SW 1271 (cell line): ENCODE measurements at regions not wholly inside any gene's neighbourhood (a gene's known extent, or its start where the extent isn't known, plus 50 kb on each side); places are given as distances from the start of the nearest gene placed in this dataset.
"Not testable (repeated sequence)": the region's sequence is repeated elsewhere in the genome, so short reads cannot be mapped to it uniquely, and the experiment has no call there.

ENCODE experiments used
- DNase-seq, 2 experiments: peaks; one replicate each; lab custom pipeline; 2025; lab: John Stamatoyannopoulos, UW

DNA sequence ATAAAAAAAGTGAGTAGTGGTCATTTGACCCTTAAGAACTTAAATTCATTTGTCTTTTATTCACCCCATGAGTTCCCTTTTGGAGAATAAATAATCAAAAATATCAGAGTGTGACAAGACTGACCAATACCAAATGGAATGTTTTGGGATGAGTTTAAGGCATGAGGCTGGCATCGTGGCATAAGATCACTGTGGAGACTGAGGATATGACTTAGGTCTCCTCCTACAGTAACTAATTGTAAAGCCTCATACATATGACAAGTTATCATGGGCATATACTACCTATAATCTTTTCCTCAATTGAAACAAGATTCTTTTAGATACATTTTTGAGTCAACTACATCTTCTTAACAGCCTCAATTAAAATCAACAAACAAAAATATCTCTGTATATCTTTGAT is 782.0 kb downstream of the SLITRK1 start:
- DNase-seq: no peak

DNA sequence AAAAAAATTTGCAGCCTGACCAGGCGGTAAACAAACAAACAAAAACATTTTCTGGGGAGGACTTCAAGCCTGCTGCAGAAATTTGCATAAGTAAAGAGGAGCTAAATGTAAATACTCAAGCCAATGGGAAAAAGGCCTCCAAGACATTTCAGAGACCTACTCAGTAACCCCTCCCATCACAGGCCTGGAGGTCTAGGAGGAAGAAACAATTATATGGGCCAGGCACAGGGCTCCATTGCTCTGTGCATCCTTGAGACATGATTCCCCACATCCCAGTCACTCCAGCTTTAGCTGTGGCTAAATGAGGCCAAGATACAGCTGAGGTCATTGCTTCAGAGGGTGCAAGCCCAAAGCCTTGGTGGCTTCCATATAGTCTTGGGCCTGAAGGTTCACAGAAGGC is 793.4 kb downstream of the SLITRK1 start:
- DNase-seq: no peak

DNA sequence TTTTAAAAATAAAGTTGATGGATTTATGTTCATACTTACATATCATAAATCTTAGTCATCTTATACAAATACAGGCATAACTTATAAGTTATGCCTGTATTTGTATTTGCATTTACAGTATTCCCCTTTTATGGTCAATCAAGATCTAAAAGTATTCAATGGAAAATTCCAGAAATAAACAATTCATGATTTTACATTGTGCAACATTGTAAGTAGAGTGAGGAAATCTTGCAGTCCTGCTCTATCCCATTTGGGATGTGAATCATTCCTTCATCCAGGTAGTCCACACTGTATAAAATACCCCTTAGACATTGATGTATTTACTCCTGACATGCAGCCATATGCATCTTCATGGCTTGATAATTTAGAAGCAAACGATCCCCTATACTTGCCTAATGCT is 795.3 kb downstream of the SLITRK1 start:
- DNase-seq: no peak

DNA sequence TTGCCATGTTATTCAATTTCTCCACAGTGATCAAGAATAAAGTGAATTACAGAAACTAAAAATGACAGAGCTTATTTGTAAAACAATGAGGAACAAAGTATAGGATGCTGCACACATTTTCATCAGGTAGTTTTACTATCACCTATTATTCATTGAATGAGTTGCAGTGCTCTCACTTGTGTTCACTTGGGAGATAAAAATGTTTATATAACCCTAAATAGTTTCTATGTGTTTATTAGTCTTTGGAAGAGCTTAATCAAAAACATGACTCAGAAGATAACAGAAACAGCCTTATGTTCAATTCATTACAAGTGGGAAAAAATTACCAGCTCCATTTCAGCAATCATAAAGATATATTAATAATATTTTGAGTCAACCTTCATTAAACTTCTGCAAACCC is 796.2 kb downstream of the SLITRK1 start:
- DNase-seq: no peak

- no peak for DNase-seq
These were observed 796.9 kb downstream of the SLITRK1 start for GRCh38 chr13:83085186-83085900.

DNA sequence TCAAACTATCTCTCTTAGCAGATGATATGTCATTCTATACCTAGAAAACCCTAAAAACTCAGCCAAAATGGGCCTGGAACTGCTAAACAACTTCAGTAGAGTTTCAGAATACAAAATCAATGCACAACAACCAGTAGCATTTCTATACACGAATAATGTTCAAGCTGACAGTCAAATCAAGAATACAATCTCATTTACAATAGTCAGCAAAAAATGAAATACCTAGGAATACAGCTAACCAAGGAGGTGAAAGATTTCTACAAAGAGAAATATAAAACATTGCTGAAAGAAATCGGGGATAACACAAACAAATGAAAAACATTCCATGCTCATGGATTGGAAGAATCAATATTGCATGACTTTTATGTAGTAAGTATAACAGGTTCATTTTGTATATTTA is 804.8 kb downstream of the SLITRK1 start:
- DNase-seq: no peak

DNA sequence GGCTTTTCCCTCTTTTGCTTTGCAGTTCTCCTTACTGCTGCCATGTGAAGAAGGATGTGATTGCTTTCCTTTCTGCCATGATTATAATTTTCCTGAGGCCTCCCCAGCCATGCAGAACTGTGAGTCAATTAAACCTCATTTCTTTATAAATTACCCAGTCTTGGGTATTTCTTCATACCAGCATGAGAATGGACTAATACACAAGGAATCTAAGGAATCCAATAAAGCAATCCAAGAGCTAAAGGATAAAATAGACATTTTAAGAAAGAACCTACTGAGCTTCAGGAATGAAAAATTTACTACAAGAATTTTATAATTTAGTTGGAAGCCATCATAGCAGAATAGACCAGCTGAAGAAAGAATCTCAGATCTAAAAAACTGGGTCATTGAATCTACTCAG is 808.3 kb downstream of the SLITRK1 start:
- DNase-seq: not testable (repeated sequence)

DNA sequence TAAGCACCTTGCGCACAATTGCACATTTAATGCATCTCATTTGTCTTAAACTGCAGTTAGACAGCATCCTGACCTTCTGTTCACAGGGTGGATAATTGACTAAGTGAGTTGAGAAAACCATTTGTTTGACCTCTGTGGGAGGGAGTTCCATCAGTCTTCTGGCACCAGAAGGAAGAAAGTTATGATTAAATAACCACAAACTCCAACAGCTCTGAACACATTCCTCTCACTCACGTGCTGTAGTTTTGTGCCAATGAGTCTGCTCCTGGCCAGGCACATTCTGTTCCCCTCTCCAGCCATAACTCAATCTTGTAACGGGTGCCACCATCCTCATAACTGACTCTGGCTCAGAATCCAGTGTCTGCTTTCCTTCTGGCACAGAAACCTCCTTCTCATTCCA is 817.2 kb downstream of the SLITRK1 start:
- no peak for DNase-seq

GRCh38 chr13:83057119-83057518 is 825.2 kb downstream of the SLITRK1 start:
- no peak for DNase-seq

GRCh38 chr13:83056269-83056668 is 826.0 kb downstream of the SLITRK1 start:
- DNase-seq: no peak

DNA sequence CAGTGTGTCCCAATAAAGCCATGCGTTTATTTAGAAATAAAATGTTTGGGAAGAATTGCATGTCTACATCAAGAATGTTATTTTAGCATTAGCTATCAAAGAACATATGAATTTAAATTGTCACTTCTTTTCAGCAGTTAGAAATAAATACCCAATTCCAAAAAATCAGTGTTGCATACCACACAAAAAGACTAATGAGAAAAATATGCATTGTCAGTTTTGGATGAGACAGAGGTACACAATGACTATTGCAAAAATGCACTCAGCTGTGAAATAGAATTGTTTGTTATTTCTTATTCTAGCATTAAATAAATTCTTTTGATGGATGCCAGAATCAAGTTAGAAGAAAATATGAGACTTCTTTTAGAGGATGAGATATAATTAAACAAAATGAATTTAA is 833.9 kb downstream of the SLITRK1 start:
- DNase-seq: no peak

- no peak for DNase-seq
These were observed 857.2 kb downstream of the SLITRK1 start for GRCh38 chr13:83024955-83025594.

- DNase-seq: no peak
These were observed 858.0 kb downstream of the SLITRK1 start for GRCh38 chr13:83024232-83024631.

GRCh38 chr13:83019986-83020385 is 862.3 kb downstream of the SLITRK1 start:
- DNase-seq: no peak

GRCh38 chr13:83009987-83010386 is 872.3 kb downstream of the SLITRK1 start:
- DNase-seq: no peak

GRCh38 chr13:83008212-83008929 is 873.9 kb downstream of the SLITRK1 start:
- DNase-seq: no peak

DNA sequence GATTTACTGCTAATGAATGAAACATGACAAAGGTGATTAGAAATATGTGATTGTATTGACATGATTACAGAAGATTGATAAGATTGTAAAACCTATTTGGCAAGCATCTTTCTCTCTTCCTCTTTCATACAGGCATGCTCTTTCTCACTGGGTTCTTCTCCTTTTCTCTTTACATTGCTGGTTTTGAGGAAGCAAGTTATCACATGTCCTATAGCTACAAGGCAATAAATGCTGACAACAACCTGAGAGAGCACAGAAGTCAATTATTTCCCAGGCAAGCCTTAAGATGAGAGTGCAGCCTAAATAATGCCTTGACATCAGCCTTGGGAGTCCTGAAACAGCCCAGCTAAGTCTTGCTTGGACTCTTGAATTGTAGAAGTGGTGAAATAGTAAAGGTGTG is 875.0 kb downstream of the SLITRK1 start:
- no peak for DNase-seq

DNA sequence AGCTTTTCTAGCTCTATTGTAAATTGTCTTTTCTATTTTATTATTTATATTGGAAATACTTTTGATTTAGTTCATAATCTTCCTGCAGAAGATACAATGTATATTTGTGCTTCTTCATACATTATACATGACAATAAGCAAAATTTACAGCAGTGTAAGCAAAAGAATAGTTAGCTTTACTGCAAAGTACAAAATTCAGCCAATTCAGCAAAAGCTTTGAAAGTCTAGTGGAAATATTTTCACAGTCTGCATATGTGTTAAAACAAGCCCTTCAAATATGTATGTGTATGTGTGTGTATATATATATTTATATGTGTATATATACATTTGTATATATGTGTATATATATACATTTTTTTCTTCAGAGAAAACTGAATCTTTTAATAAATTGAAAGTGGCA is 879.1 kb downstream of the SLITRK1 start:
- DNase-seq: no peak

- no peak for DNase-seq
These were observed 888.9 kb downstream of the SLITRK1 start for GRCh38 chr13:82993417-82993816.

- peak in 1 of 2 experiments; percentile 5 for DNase-seq
These were observed 905.8 kb downstream of the SLITRK1 start for GRCh38 chr13:82976499-82976898.

GRCh38 chr13:82963226-82964099 is 918.8 kb downstream of the SLITRK1 start:
- no peak for DNase-seq

DNA sequence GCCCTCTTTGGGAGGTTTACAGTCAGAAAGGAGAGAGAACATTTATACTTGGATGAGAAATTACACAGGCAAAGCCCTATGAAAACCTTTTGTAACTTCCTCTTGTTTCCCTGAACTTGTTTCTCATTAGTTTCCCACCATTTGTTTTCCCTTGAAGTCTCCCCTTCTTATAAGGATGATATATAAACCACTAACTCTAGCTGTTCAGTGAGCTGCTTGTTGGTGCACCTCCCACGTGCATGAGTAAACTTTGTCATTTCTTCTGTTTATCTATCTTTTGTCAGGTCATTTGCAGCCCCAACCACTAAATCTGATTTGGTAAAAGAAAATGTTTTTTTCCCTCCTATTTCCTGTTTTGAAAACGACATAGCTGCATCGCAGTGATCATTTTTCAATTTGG is 919.9 kb downstream of the SLITRK1 start:
- DNase-seq: no peak
